ENCODE measurements at regions not wholly inside any gene's neighbourhood (a gene's known extent, or its start where the extent isn't known, plus 50 kb on each side); places are given as distances from the start of the nearest gene placed in this dataset.

DNA sequence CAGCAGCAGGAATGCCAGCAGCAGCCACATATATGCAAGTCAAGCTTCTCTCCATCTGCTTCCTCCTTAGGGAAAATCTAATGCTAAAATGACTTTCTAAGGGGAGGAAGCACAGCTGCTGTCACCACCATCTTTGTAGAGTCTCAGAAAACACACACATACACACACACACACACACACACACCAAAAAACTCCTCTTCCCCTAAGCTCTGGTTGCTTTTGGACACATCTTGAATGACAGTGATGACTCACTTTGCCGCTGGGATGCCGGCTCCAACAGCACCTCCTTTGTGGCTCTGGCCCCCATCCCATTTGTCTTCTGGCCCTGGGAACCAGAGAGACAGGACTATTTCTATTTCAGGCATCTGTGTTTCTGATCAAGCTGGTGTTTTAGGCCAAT lies 124.8 kb upstream of the GOLIM4 start:
- H3K27me3 ChIP-seq (ENCODE audit: control insufficient read depth, insufficient read depth, low read length) = no peaks in the 10 kb centered on the region
- DNase-seq (ENCODE audit: low read depth) = no peak
- ChIA-PET CTCF (interaction anchor here (2.9 kb wide), 1 partner anchor 627 kb away, joined by 13 read pairs; no protein-coding TSS in a partner anchor), POLR2A (no interaction called here)
- H3K36me3 ChIP-seq (ENCODE audit: control insufficient read depth, insufficient read depth, low read length) = no peaks in the 10 kb centered on the region
- TF ChIP-seq, protein P1, sequence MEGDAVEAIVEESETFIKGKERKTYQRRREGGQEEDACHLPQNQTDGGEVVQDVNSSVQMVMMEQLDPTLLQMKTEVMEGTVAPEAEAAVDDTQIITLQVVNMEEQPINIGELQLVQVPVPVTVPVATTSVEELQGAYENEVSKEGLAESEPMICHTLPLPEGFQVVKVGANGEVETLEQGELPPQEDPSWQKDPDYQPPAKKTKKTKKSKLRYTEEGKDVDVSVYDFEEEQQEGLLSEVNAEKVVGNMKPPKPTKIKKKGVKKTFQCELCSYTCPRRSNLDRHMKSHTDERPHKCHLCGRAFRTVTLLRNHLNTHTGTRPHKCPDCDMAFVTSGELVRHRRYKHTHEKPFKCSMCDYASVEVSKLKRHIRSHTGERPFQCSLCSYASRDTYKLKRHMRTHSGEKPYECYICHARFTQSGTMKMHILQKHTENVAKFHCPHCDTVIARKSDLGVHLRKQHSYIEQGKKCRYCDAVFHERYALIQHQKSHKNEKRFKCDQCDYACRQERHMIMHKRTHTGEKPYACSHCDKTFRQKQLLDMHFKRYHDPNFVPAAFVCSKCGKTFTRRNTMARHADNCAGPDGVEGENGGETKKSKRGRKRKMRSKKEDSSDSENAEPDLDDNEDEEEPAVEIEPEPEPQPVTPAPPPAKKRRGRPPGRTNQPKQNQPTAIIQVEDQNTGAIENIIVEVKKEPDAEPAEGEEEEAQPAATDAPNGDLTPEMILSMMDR (IDR thresholded peaks at IDR 0.05; ENCODE audit: insufficient read depth, low read depth, low read length) = no peak
- no peak overlapping the region for H3K4me3 ChIP-seq (ENCODE audit: low read depth, low read length)

DNA sequence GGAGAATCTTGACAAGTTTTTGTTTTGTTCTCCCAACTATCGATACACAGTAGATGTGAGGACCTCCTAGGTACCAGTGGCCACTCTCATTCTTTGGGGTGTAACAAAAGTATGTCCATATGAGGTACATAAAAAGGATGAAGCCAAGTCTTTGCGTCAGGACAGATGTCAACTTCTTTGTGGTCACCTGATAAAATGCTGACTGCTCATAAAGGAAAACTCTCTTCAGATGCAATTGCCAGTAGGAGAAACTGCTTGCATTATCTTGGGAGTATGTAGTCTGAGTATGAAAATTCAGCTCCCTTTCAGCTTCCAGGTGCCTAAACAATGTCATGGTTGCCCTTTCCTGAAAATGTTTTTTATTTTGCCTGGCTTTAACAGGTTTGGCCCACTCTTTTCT lies 123.8 kb upstream of the GOLIM4 start:
- Histone ChIP-seq H3K27me3 (ENCODE audit: control insufficient read depth, insufficient read depth, low read length) (no peaks in the 10 kb centered on the region), H3K36me3 (ENCODE audit: control insufficient read depth, insufficient read depth, low read length) (no peaks in the 10 kb centered on the region), H3K4me3 (ENCODE audit: low read depth, low read length) (no peak overlapping the region)
- POLR2A ChIA-PET = no interaction called here
- DNase-seq (ENCODE audit: low read depth) = no peak
- CTCF ChIA-PET = no interaction called here
- TF ChIP-seq, protein P1 (IDR thresholded peaks at IDR 0.05; ENCODE audit: insufficient read depth, low read depth, low read length) = no peak

DNA sequence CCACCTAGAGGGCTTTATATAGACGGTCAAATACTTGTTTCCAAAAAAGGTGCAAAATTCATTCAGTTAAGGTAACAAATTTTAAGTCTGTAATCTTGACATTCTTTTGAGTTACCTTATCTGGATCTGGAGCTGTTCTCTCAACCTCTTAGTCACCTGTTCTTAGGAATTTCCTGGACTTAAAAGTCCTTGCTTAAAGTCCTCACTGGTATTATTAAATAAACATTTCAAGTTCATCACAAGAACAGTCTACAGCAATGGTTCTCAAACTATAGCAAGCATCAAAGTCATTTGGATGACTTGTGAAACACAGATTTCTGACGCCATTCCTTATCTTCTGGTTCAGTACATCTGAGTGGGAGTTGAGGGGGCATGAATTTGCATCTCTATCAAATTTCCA lies 122.9 kb upstream of the GOLIM4 start:
- no peak overlapping the region for H3K4me3 ChIP-seq (ENCODE audit: low read depth, low read length)
- no peaks in the 10 kb centered on the region for H3K36me3 ChIP-seq (ENCODE audit: control insufficient read depth, insufficient read depth, low read length)
- no peaks in the 10 kb centered on the region for H3K27me3 ChIP-seq (ENCODE audit: control insufficient read depth, insufficient read depth, low read length)
- ChIA-PET POLR2A (no interaction called here), CTCF (no interaction called here)
- DNase-seq (ENCODE audit: low read depth) = no peak
- TF ChIP-seq, protein P1 (IDR thresholded peaks at IDR 0.05; ENCODE audit: insufficient read depth, low read depth, low read length) = no peak

DNA sequence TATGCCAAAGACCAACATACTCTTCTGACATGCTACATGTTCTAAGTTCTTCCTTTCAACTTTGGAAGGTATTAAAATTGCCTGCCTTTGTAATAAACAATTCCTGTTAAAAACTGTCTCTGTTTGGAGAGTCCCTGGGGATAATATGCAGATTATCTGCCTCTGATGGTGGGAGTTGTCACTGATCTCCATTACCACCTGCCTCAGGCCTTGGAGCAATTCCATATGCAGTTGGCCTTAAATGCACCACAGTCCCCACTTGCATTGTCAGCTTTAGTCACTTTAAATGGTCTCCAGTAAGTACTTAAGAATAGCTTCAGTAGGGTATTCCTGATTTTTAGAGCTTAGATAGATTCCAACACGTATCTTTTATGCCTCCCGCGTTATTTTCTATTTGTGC lies 121.1 kb upstream of the GOLIM4 start:
- H3K27me3 ChIP-seq (ENCODE audit: control insufficient read depth, insufficient read depth, low read length) = no peaks in the 10 kb centered on the region
- no peak overlapping the region for H3K4me3 ChIP-seq (ENCODE audit: low read depth, low read length)
- no peak for DNase-seq (ENCODE audit: low read depth)
- no peaks in the 10 kb centered on the region for H3K36me3 ChIP-seq (ENCODE audit: control insufficient read depth, insufficient read depth, low read length)
- TF ChIP-seq, protein P1 (IDR thresholded peaks at IDR 0.05; ENCODE audit: insufficient read depth, low read depth, low read length) = no peak
- ChIA-PET POLR2A (no interaction called here), CTCF (interaction anchor here (1.2 to 1.4 kb wide), 2 partner anchors 20 to 630 kb away, joined by 3 to 6 read pairs; no protein-coding TSS in a partner anchor)

DNA sequence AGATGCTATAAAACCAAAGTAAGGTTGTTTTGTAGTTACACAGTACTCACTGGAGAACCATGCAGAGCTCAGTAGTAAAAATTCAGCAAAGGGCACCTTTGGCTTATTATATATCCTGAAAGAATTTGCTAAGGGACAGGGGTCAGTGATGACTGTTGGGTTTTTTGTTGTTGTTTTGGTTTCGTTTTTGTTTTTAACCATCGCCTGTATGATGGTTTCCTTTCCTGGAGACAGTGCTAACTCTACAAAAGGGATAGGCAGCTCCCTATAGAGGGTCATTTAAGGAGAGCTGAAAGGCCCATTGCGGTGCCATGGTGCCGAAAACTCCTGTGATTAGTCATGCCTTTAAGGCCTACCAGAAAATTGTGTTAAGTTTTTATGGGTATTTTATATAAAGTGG lies 118.2 kb upstream of the GOLIM4 start:
- Histone ChIP-seq H3K27me3 (ENCODE audit: control insufficient read depth, insufficient read depth, low read length) (no peaks in the 10 kb centered on the region), H3K4me3 (ENCODE audit: low read depth, low read length) (no peak overlapping the region), H3K36me3 (ENCODE audit: control insufficient read depth, insufficient read depth, low read length) (no peaks in the 10 kb centered on the region)
- POLR2A ChIA-PET = no interaction called here
- CTCF ChIA-PET = no interaction called here
- DNase-seq (ENCODE audit: low read depth) = no peak
- TF ChIP-seq, protein P1 (IDR thresholded peaks at IDR 0.05; ENCODE audit: insufficient read depth, low read depth, low read length) = no peak

All from BJ (cell line).